SK-MEL-5 (cell line): ENCODE measurements at regions not wholly inside any gene's neighbourhood (a gene's known extent, or its start where the extent isn't known, plus 50 kb on each side); places are given as distances from the start of the nearest gene placed in this dataset.

Experiments
- DNase-seq: peaks from one replicate; pipeline ENCODE4 v3.0.0-alpha.2; 2016; ENCODE audit warnings: low read depth, low spot score
- in situ Hi-C: cut with HindIII; loops from 2 replicates; pipeline ENCODE4 v1.10.0; 2016; ENCODE audit warnings: low sequenced_read_pairs, high pct_unique_total_duplicates, low pct_unique_long_range_greater_than_20kb

GRCh38 chr5:88666761-88667495 is 216.1 kb downstream of the MEF2C start:
- in situ Hi-C loops: no loop called here
- no peak for DNase-seq

- in situ Hi-C loops: no loop called here
- DNase-seq: no peak
These were observed 217.2 kb downstream of the MEF2C start for GRCh38 chr5:88665750-88666215.

- no peak for DNase-seq
These were observed 218.3 kb downstream of the MEF2C start for GRCh38 chr5:88664645-88665044.

GRCh38 chr5:88663793-88664216 is 219.2 kb downstream of the MEF2C start:
- in situ Hi-C loops: no loop called here
- peak; percentile 99 for DNase-seq

More at GRCh38 chr5:88664645-88665044, 218.3 kb downstream of the MEF2C start:
- in situ Hi-C loops: no loop called here

GRCh38 chr5:88662846-88663245 is 220.1 kb downstream of the MEF2C start:
- in situ Hi-C loops: no loop called here
- DNase-seq: peak; percentile 51

- DNase-seq: peak; percentile 18
- in situ Hi-C loops: no loop called here
These were observed 221.2 kb downstream of the MEF2C start for GRCh38 chr5:88661806-88662207.

- in situ Hi-C loops: no loop called here
These were observed 221.8 kb downstream of the MEF2C start for GRCh38 chr5:88660947-88661805.

GRCh38 chr5:88660264-88660946 is 222.6 kb downstream of the MEF2C start:
- in situ Hi-C loops: no loop called here
- DNase-seq: no peak

More at GRCh38 chr5:88660947-88661805, 221.8 kb downstream of the MEF2C start:
- DNase-seq: peak; percentile 96

- in situ Hi-C loops: no loop called here
- no peak for DNase-seq
These were observed 223.3 kb downstream of the MEF2C start for GRCh38 chr5:88659529-88660263.

GRCh38 chr5:88658886-88659285 is 224.1 kb downstream of the MEF2C start:
- in situ Hi-C loops: no loop called here
- DNase-seq: no peak

GRCh38 chr5:88657906-88658775 is 224.8 kb downstream of the MEF2C start:
- DNase-seq: no peak
- in situ Hi-C loops: no loop called here

- in situ Hi-C loops: no loop called here
These were observed 225.8 kb downstream of the MEF2C start for GRCh38 chr5:88657136-88657535.

GRCh38 chr5:88656221-88656950 is 226.6 kb downstream of the MEF2C start:
- in situ Hi-C loops: no loop called here
- DNase-seq: no peak

More at GRCh38 chr5:88657136-88657535, 225.8 kb downstream of the MEF2C start:
- no peak for DNase-seq

- in situ Hi-C loops: no loop called here
- DNase-seq: no peak
These were observed 229.5 kb downstream of the MEF2C start for GRCh38 chr5:88653471-88653870.

- DNase-seq: no peak
- in situ Hi-C loops: no loop called here
These were observed 235.1 kb downstream of the MEF2C start for GRCh38 chr5:88647901-88648300.

GRCh38 chr5:88646866-88647265 is 236.1 kb downstream of the MEF2C start:
- in situ Hi-C loops: no loop called here
- no peak for DNase-seq
